ENCODE measurements at regions not wholly inside any gene's neighbourhood (a gene's known extent, or its start where the extent isn't known, plus 50 kb on each side); places are given as distances from the start of the nearest gene placed in this dataset.

- TF ChIP-seq EZH2 (IDR thresholded peaks at IDR 0.05; ENCODE audit: low read depth) (no peak), CTCF (conservative IDR thresholded peaks at IDR 0.05) (no peak)
Observed at GRCh38 chr2:78963881-78964280, 61.6 kb upstream of the REG3G start.

All from PC-9 (cell line).